HEK293 (cell line): ENCODE measurements at regions not wholly inside any gene's neighbourhood (a gene's known extent, or its start where the extent isn't known, plus 50 kb on each side); places are given as distances from the start of the nearest gene placed in this dataset.

Experiments
- CTCF ChIA-PET: fragments of 350-600 bp; formaldehyde crosslinking; extraction: SDS; loops from one replicate; lab custom pipeline; 2021; ENCODE audit warnings: antibody characterized with exemption; lab: Yijun Ruan, JAX
- POLR2A ChIA-PET: fragments of 300-600 bp; formaldehyde crosslinking; extraction: SDS; loops from one replicate; lab custom pipeline; 2020; ENCODE audit warnings: antibody characterized with exemption, inconsistent platforms; lab: Yijun Ruan, JAX
- H3K27ac ChIP-seq: fragments of 200-500 bp; sonication (Bioruptor generic); 2 replicates; pipeline ENCODE4 v1.5.1; 2014; ENCODE audit warnings: low read depth, low read length, control low read depth, inconsistent platforms; ENCODE audit errors: extremely low read depth
- H3K36me3 ChIP-seq, 2 experiments: fragments of 200-500 bp in 1 of 2; sonication (Bioruptor generic) in 1 of 2; 1 replicate in 1 of 2; 2 replicates in 1 of 2; pipeline ENCODE4 v1.5.1; 2014 to 2017; ENCODE audit warnings: inconsistent platforms in 2 of 2, low read length in 2 of 2; ENCODE audit not compliant: control insufficient read depth in 2 of 2, insufficient read depth in 1 of 2
- H3K4me1 ChIP-seq: fragments of 200-500 bp; sonication (Bioruptor generic); 2 replicates; pipeline ENCODE4 v1.5.1; 2014; ENCODE audit warnings: mild to moderate bottlenecking, low read length, inconsistent platforms; ENCODE audit not compliant: control insufficient read depth, insufficient read depth
- H3K4me3 ChIP-seq: 2 replicates; pipeline ENCODE4 v1.5.1; 2011; ENCODE audit warnings: low read depth, mild to moderate bottlenecking, control low read depth, low read length, moderate library complexity
- H3K9me3 ChIP-seq: fragments of 200-500 bp; sonication (Bioruptor generic); 2 replicates; pipeline ENCODE4 v1.5.1; 2014; ENCODE audit warnings: low read depth, low read length, inconsistent platforms; ENCODE audit not compliant: control insufficient read depth, insufficient read depth
- BCL11B ChIP-seq: fragments of 450-650 bp; formaldehyde crosslinking; IDR thresholded peaks from 2 replicates; pipeline ENCODE4 v1.5.1; 2016; ENCODE audit warnings: low read depth, missing biosample characterization, missing genetic modification characterization
- GLI2 ChIP-seq: fragments of 450-650 bp; formaldehyde crosslinking; IDR thresholded peaks from 2 replicates; pipeline ENCODE4; 2017; ENCODE audit warnings: missing biosample characterization, missing genetic modification characterization, low read depth, borderline replicate concordance
- GLIS2 ChIP-seq: fragments of 450-650 bp; formaldehyde crosslinking; IDR thresholded peaks from 2 replicates; pipeline ENCODE4 v1.5.1; 2016; ENCODE audit warnings: missing biosample characterization, missing genetic modification characterization
- INSM2 ChIP-seq: fragments of 450-650 bp; formaldehyde crosslinking; IDR thresholded peaks from 2 replicates; pipeline ENCODE4 v1.5.1; 2016; ENCODE audit warnings: missing biosample characterization, missing genetic modification characterization
- KLF1 ChIP-seq: fragments of 450-650 bp; formaldehyde crosslinking; IDR thresholded peaks from 2 replicates; pipeline ENCODE4 v1.5.1; 2016; ENCODE audit warnings: missing biosample characterization, missing genetic modification characterization
- MZF1 ChIP-seq: fragments of 450-650 bp; formaldehyde crosslinking; IDR thresholded peaks from 2 replicates; pipeline ENCODE4 v1.5.1; 2017; ENCODE audit warnings: missing biosample characterization, missing genetic modification characterization, borderline replicate concordance
- OVOL3 ChIP-seq: fragments of 450-650 bp; formaldehyde crosslinking; IDR thresholded peaks from 2 replicates; pipeline ENCODE4 v1.5.1; 2016; ENCODE audit warnings: missing biosample characterization, missing genetic modification characterization
- ZBTB49 ChIP-seq: fragments of 450-650 bp; formaldehyde crosslinking; IDR thresholded peaks from 2 replicates; pipeline ENCODE4 v1.5.1; 2016; ENCODE audit warnings: missing biosample characterization, missing genetic modification characterization, low read depth
- ZNF112 ChIP-seq: fragments of 450-650 bp; formaldehyde crosslinking; IDR thresholded peaks from 2 replicates; pipeline ENCODE4 v1.5.0; 2017; ENCODE audit warnings: missing biosample characterization, missing genetic modification characterization
- ZNF133 ChIP-seq: fragments of 450-650 bp; formaldehyde crosslinking; IDR thresholded peaks from 2 replicates; pipeline ENCODE4 v1.5.1; 2016; ENCODE audit warnings: missing biosample characterization, missing genetic modification characterization
- ZNF140 ChIP-seq: fragments of 450-650 bp; formaldehyde crosslinking; IDR thresholded peaks from 2 replicates; pipeline ENCODE4 v1.5.1; 2016; ENCODE audit warnings: missing biosample characterization, missing genetic modification characterization
- ZNF302 ChIP-seq: fragments of 450-650 bp; formaldehyde crosslinking; IDR thresholded peaks from 2 replicates; pipeline ENCODE4 v1.5.1; 2016; ENCODE audit warnings: missing biosample characterization, missing genetic modification characterization, low read depth
- ZNF37A ChIP-seq: fragments of 450-650 bp; IDR thresholded peaks from 2 replicates; pipeline ENCODE4 v1.5.1; 2018; ENCODE audit warnings: missing biosample characterization, missing genetic modification characterization
- ZNF548 ChIP-seq: fragments of 450-650 bp; formaldehyde crosslinking; IDR thresholded peaks from 2 replicates; pipeline ENCODE4 v1.5.1; 2016; ENCODE audit warnings: missing biosample characterization, missing genetic modification characterization
- ZNF549 ChIP-seq: fragments of 450-650 bp; IDR thresholded peaks from 2 replicates; pipeline ENCODE4 v1.5.1; 2018; ENCODE audit warnings: missing biosample characterization, missing genetic modification characterization, mild to moderate bottlenecking, inconsistent platforms, moderate library complexity
- ZNF571 ChIP-seq: fragments of 450-650 bp; formaldehyde crosslinking; IDR thresholded peaks from 2 replicates; pipeline ENCODE4 v1.5.0; 2017; ENCODE audit warnings: missing biosample characterization, missing genetic modification characterization
- ZNF677 ChIP-seq: fragments of 450-650 bp; IDR thresholded peaks from 2 replicates; pipeline ENCODE4 v1.5.0; 2018; ENCODE audit warnings: missing biosample characterization, mild to moderate bottlenecking, missing genetic modification characterization, moderate library complexity
- ZNF692 ChIP-seq: fragments of 450-650 bp; formaldehyde crosslinking; IDR thresholded peaks from 2 replicates; pipeline ENCODE4 v1.5.1; 2016; ENCODE audit warnings: missing biosample characterization, missing genetic modification characterization
- ZNF76 ChIP-seq: fragments of 450-650 bp; formaldehyde crosslinking; IDR thresholded peaks from 2 replicates; pipeline ENCODE4; 2016; ENCODE audit warnings: low read depth, missing biosample characterization, missing genetic modification characterization, borderline replicate concordance
- TF ChIP-seq, protein P1 (sequence below): fragments of 450-650 bp; formaldehyde crosslinking; conservative IDR thresholded peaks from 2 replicates; pipeline ENCODE4 v1.5.1; 2016; ENCODE audit warnings: low read depth, missing biosample characterization, missing genetic modification characterization
- TF ChIP-seq, protein P2 (sequence below): IDR thresholded peaks from 2 replicates; pipeline ENCODE4 v1.6.1; 2011; ENCODE audit warnings: mild to moderate bottlenecking, low read depth, low read length, borderline replicate concordance
- TF ChIP-seq, protein P3 (sequence below): sonication (generic); formaldehyde crosslinking; IDR thresholded peaks from 2 replicates; pipeline ENCODE4 v1.8.1; 2022; ENCODE audit warnings: mild to moderate bottlenecking, moderate library complexity, missing genetic modification reagents

DNA sequence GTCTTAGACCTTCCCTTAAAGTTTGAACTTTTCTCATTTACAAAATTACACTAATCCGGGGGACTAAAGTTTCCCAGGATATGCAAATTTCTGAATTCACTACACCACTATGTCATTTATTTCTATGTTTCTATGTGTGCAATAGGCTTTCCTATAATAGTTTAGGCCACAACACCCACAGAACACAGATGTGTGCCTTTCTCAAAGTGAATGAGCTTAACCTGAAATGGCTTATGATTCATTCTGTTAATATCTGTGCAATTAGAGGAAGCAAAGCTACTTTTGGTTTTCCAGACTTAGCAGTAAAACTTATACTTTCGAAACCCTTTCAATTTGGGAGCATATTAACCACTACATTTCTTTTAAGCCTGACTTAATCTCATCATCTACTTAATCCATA lies 748.1 kb downstream of the GBE1 start (continued):
- TF ChIP-seq, protein P1, sequence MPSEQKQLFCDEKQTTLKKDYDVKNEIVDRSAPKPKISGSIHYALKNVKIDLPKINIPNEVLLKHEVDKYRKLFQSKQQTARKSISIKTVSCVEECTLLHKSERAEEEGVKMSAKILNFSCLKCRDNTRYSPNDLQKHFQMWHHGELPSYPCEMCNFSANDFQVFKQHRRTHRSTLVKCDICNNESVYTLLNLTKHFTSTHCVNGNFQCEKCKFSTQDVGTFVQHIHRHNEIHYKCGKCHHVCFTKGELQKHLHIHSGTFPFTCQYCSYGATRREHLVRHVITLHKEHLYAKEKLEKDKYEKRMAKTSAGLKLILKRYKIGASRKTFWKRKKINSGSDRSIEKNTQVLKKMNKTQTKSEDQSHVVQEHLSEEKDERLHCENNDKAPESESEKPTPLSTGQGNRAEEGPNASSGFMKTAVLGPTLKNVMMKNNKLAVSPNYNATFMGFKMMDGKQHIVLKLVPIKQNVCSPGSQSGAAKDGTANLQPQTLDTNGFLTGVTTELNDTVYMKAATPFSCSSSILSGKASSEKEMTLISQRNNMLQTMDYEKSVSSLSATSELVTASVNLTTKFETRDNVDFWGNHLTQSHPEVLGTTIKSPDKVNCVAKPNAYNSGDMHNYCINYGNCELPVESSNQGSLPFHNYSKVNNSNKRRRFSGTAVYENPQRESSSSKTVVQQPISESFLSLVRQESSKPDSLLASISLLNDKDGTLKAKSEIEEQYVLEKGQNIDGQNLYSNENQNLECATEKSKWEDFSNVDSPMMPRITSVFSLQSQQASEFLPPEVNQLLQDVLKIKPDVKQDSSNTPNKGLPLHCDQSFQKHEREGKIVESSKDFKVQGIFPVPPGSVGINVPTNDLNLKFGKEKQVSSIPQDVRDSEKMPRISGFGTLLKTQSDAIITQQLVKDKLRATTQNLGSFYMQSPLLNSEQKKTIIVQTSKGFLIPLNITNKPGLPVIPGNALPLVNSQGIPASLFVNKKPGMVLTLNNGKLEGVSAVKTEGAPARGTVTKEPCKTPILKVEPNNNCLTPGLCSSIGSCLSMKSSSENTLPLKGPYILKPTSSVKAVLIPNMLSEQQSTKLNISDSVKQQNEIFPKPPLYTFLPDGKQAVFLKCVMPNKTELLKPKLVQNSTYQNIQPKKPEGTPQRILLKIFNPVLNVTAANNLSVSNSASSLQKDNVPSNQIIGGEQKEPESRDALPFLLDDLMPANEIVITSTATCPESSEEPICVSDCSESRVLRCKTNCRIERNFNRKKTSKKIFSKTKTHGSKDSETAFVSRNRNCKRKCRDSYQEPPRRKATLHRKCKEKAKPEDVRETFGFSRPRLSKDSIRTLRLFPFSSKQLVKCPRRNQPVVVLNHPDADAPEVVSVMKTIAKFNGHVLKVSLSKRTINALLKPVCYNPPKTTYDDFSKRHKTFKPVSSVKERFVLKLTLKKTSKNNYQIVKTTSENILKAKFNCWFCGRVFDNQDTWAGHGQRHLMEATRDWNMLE: no peak
- TF ChIP-seq, protein P2, sequence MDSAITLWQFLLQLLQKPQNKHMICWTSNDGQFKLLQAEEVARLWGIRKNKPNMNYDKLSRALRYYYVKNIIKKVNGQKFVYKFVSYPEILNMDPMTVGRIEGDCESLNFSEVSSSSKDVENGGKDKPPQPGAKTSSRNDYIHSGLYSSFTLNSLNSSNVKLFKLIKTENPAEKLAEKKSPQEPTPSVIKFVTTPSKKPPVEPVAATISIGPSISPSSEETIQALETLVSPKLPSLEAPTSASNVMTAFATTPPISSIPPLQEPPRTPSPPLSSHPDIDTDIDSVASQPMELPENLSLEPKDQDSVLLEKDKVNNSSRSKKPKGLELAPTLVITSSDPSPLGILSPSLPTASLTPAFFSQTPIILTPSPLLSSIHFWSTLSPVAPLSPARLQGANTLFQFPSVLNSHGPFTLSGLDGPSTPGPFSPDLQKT: no peak
- TF ChIP-seq ZNF548: no peak
- TF ChIP-seq KLF1 (tag by site-specific recombination): no peak

DNA sequence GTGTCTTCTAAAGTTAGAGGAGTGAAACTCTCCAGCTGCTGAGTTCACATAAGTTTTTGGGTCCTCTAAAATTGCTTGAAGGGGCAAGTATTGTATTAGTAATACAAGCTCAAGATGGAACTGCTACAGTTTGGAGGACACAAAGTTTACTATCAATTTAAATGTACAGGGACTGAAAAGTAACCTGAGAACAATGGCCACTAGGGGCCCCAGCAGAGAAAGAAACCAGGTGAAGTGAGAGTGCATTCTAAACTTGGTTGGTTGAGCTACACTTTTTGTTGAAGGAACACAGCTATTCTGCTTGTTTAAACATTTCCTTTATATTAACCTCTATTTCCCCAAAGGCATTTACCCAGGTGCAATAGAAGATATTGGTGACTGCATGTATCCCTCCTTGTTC lies 755.5 kb downstream of the GBE1 start:
- ChIA-PET CTCF (no interaction called here), POLR2A (no interaction called here)
- H3K27ac ChIP-seq: no peak overlapping the region
- no peaks in the 10 kb centered on the region for H3K36me3 ChIP-seq
- H3K4me3 ChIP-seq: no peak overlapping the region
- no peaks in the 10 kb centered on the region for H3K9me3 ChIP-seq
- no peaks in the 10 kb centered on the region for H3K4me1 ChIP-seq
- TF ChIP-seq OVOL3 (tag by site-specific recombination) (no peak), ZNF76 (tag by site-specific recombination) (no peak), MZF1 (tag by site-specific recombination) (no peak), BCL11B (tag by site-specific recombination) (no peak), ZNF549 (tag by site-specific recombination) (no peak), ZBTB49 (tag by site-specific recombination) (no peak), ZNF37A (tag by site-specific recombination) (no peak), ZNF140 (tag by site-specific recombination) (no peak)
- TF ChIP-seq, protein P3, sequence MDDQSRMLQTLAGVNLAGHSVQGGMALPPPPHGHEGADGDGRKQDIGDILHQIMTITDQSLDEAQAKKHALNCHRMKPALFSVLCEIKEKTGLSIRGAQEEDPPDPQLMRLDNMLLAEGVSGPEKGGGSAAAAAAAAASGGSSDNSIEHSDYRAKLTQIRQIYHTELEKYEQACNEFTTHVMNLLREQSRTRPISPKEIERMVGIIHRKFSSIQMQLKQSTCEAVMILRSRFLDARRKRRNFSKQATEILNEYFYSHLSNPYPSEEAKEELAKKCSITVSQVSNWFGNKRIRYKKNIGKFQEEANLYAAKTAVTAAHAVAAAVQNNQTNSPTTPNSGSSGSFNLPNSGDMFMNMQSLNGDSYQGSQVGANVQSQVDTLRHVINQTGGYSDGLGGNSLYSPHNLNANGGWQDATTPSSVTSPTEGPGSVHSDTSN (CRISPR knock-in tag): no peak

DNA sequence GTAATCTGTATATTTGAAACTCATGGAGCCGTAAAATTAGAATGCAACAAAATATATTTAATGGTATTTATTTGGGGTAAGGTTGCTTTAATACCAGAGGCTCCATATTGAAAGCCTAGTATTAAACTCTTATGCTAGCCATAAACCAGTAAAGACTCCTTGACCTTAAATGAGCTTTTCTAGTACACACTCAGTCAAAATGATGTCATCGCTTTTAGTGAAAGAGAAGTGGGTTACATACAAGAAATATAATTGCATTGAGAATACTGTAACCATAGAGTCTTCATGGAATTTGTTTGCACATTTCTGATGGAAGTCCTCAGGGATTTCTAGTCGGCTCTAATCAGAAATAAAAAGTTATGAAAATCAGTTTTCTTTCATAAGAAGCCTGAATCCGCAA lies 757.6 kb downstream of the GBE1 start:
- ChIA-PET CTCF (no interaction called here), POLR2A (no interaction called here)
- Histone ChIP-seq H3K9me3 (no peaks in the 10 kb centered on the region), H3K4me1 (no peaks in the 10 kb centered on the region), H3K4me3 (no peak overlapping the region), H3K36me3 (no peaks in the 10 kb centered on the region), H3K27ac (no peak overlapping the region)
- TF ChIP-seq ZNF112 (tag by site-specific recombination) (no peak), ZNF133 (no peak), ZNF302 (tag by site-specific recombination) (no peak), GLIS2 (tag by site-specific recombination) (no peak), INSM2 (tag by site-specific recombination) (no peak), ZNF677 (no peak), GLI2 (tag by site-specific recombination) (no peak), ZNF692 (tag by site-specific recombination) (no peak), ZNF571 (tag by site-specific recombination) (no peak)
